ENCODE measurements at regions not wholly inside any gene's neighbourhood (a gene's known extent, or its start where the extent isn't known, plus 50 kb on each side); places are given as distances from the start of the nearest gene placed in this dataset.

DNA sequence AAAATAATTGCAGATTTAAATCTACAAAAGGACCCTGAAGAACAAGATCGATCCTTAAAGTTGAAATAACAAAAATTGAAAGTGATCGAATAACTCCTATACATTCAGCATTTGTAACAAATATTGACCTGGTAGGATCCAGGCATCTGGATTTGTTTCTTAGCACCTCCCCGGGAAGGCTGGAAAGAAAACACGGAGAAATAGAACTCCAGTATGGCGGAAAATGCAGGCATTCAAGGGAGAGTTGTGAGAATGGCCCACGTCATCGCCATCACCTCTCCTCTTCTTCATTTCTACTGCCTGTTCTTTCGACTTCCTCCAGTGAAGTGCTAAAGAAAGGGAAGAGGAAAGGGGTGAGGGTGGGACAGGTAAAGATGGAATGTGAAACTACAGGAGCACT lies 242.3 kb upstream of the TFAP2D start:
- ATAC-seq (no peak), DNase-seq (no peak)
- intact Hi-C loops (cut with DNase I) = no loop called here
- Histone ChIP-seq H3K27ac (no peak overlapping the region), H3K4me1 (no peaks in the 10 kb centered on the region), H3K4me3 (no peak overlapping the region), H3K27me3 (no peaks in the 10 kb centered on the region), H3K9me3 (no peaks in the 10 kb centered on the region), H3K36me3 (no peaks in the 10 kb centered on the region)
- no peak for TF ChIP-seq CTCF (IDR thresholded peaks at IDR 0.05)

GRCh38 chr6:50510361-50510760 lies 203.0 kb upstream of the TFAP2D start:
- no peaks in the 10 kb centered on the region for H3K27me3 ChIP-seq
- intact Hi-C loops (cut with DNase I) = no loop called here
- DNase-seq = no peak
- no peak overlapping the region for H3K27ac ChIP-seq
- no peak for ATAC-seq
- H3K4me1 ChIP-seq = no peaks in the 10 kb centered on the region
- TF ChIP-seq CTCF (IDR thresholded peaks at IDR 0.05) = no peak
- no peaks in the 10 kb centered on the region for H3K9me3 ChIP-seq
- H3K4me3 ChIP-seq = no peak overlapping the region
- H3K36me3 ChIP-seq = no peaks in the 10 kb centered on the region

- no peak for ATAC-seq
Observed at GRCh38 chr6:50520326-50521266, 192.7 kb upstream of the TFAP2D start.

DNA sequence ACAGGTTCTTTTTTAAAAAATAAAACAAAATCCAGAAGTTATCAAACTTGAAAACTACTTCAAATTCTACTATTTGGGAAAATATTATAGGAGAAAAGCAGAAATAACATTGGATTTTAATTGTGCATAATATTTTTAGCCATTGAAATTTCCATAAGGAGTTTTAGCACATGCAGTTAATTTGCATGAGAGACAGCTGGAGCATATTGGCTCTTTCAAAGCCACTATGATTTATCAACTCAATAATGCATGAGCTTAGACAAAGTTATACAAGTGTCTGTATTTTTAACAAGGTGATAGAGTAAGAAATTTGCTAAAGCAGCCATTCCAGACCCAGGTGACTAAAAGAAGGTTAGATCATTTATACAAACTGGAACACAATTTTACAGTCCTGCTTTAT lies 189.0 kb upstream of the TFAP2D start:
- no peaks in the 10 kb centered on the region for H3K36me3 ChIP-seq
- no peaks in the 10 kb centered on the region for H3K4me1 ChIP-seq
- H3K27ac ChIP-seq = no peak overlapping the region
- H3K4me3 ChIP-seq = no peak overlapping the region
- DNase-seq = no peak
- H3K9me3 ChIP-seq = no peaks in the 10 kb centered on the region
- no peaks in the 10 kb centered on the region for H3K27me3 ChIP-seq
- ATAC-seq = no peak
- no peak for TF ChIP-seq CTCF (IDR thresholded peaks at IDR 0.05)
- intact Hi-C loops (cut with DNase I) = no loop called here

More at GRCh38 chr6:50520326-50521266, 192.7 kb upstream of the TFAP2D start:
- H3K9me3 ChIP-seq = no peaks in the 10 kb centered on the region
- no peak overlapping the region for H3K27ac ChIP-seq
- no peak overlapping the region for H3K4me3 ChIP-seq
- no peaks in the 10 kb centered on the region for H3K27me3 ChIP-seq
- H3K4me1 ChIP-seq = no peaks in the 10 kb centered on the region
- intact Hi-C loops (cut with DNase I) = no loop called here
- H3K36me3 ChIP-seq = no peaks in the 10 kb centered on the region
- no peak for TF ChIP-seq CTCF (IDR thresholded peaks at IDR 0.05)
- DNase-seq = peak in 2 of 4 donors; percentile 44 to 61

DNA sequence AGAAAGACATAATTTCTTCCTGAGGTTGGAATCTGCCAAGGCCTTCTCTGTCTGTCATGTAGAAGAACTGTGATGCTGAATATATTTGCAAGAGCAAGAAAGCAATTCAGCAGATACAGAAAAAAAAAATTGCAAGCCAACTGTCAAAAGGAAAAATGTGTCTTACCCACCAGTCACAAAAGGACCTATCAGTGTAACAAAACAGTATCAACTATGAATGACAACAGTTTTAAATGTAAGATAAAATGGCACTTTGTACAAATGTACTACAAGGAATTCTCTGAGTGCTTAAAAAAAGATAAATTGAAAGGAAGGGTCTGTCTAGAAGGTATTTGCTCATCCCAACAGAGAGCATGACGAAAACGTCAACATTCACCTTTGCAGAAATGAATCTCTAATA lies 185.3 kb upstream of the TFAP2D start:
- H3K36me3 ChIP-seq = no peaks in the 10 kb centered on the region
- DNase-seq (no peak), ATAC-seq (no peak)
- no peak for TF ChIP-seq CTCF (IDR thresholded peaks at IDR 0.05)
- no peaks in the 10 kb centered on the region for H3K4me1 ChIP-seq
- no peak overlapping the region for H3K27ac ChIP-seq
- no peaks in the 10 kb centered on the region for H3K9me3 ChIP-seq
- intact Hi-C loops (cut with DNase I) = no loop called here
- H3K27me3 ChIP-seq = no peaks in the 10 kb centered on the region
- no peak overlapping the region for H3K4me3 ChIP-seq
